Stromal cell of bone marrow (primary cell): ENCODE measurements at regions not wholly inside any gene's neighbourhood (a gene's known extent, or its start where the extent isn't known, plus 50 kb on each side); places are given as distances from the start of the nearest gene placed in this dataset.

Experiments
- DNase-seq: peaks from one replicate; pipeline ENCODE4 v3.0.0-alpha.2; 2012; ENCODE audit warnings: low read depth

DNA sequence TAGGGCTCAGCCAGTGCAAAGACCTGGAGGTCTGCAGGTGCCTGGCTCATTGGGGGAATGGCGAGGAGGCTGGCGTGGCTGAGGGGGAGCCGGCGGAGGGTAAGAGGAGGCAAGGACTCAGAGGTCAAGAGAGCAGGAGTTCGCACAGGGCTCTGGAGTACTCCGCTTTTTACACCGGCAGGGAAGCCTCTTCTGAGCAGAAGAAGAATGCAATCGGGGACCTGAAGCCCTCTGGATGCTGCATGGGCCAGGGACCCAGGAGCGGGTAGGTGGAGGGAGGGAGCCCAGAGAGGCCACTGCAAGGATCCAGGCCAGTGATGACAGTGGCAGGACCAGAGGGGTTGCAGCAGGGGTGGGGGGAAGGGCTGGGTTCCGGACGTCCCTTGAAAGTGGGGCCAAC is 70.4 kb upstream of the TAMM41 start:
- no peak for DNase-seq

GRCh38 chr3:11919390-11919789 is 72.7 kb upstream of the TAMM41 start:
- no peak for DNase-seq

GRCh38 chr3:11924518-11924917 is 77.8 kb upstream of the TAMM41 start:
- no peak for DNase-seq

DNA sequence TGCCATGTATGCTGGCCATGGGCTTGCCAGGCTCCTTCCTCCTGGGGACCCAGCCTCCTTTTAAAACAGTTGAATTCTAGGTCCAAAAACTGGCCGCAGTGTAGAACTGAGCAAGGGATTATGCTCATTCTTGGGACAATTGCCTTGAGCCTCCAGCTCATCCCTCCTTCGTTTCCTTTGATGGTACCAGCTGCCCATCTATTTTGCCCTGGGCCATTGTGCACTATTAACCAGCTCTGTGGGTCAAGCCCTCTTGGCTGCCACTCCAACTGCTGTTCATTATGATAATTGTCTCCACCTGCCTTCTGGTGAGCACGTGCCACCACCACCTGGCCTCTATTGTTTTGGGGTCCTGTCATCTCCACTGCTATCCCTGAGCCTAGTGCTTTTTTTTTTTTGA is 75.8 kb upstream of the SYN2 start:
- DNase-seq = no peak

DNA sequence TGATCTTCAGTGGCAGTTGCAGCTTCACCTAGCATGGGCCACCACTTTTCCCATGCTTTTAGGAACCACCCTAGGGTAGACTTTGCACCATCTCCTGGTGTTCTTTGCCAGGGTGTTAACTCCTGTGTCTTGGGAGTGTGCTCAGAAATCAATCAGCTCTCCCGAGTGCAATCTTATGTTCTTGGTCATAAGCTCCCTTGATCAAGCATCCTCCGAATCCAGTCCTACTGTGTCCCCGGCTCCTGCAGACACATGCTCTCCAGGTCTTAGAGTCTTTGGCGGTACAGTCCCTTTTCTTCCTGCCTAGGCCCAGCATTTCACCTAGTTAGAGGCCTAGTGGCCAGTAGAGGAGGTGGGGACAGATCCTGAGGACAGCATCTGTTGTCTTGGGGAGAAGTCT is 74.7 kb upstream of the SYN2 start:
- DNase-seq = no peak

DNA sequence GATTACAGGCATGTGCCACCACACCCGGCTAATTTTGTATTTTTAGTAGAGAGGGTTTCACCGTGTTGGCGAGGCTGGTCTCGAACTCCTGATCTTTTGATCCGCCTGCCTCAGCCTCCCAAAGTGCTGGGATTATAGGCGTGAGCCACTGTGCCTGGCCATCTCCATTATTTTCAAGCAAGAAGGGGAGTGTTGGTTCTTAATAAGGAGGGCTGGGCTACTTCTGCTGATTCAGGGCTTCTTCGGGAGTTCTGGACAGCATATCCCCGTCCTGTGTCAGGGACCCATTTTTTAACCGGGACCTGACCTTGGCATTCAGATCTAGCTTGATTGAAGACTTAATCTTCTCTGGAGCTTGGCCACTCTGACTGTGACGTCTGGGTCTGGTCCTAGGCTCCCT is 74.1 kb upstream of the SYN2 start:
- DNase-seq = no peak

DNA sequence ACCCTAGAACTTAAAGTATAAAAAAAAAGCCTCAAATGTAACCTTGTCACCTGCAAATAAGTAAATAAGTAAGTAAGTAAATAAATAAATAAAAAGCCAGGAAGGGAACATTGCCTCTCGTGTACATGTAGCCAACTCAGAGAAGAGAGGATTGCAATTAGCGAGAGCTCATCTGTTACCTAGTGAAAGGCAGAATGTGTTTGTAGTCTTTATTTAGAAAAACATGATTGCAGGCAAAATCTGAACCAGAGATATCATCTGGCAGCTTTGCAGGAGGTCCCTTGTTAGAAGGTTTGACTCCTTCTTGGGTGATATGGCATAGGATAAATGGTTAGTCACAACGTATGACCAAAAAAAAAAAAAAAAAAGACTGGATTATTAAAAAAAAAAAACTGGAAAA is 71.6 kb upstream of the SYN2 start:
- no peak for DNase-seq

DNA sequence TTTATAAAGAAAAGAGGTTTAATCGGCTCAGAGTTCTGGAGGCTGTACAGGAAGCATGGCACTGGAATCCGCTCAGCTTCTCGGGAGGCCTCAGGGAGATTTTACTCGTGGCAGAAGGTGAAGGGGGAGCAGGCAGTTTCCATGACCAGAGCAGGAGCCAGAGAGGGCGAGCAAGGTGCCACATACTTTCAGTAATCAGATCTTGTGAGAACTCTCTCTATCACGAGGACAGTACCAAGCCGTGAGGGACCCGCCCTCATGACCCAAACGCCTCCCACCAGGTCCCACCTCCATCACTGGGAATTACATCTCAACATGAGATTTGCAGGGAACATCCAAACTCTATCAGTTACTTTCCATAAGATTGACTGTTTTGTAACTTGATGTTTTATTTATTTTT is 70.7 kb upstream of the SYN2 start:
- DNase-seq = no peak

GRCh38 chr3:11944052-11944673 is 60.0 kb upstream of the SYN2 start:
- peak; percentile 1 for DNase-seq

- no peak for DNase-seq
Observed at GRCh38 chr3:11948331-11948730, 55.9 kb upstream of the SYN2 start.

DNA sequence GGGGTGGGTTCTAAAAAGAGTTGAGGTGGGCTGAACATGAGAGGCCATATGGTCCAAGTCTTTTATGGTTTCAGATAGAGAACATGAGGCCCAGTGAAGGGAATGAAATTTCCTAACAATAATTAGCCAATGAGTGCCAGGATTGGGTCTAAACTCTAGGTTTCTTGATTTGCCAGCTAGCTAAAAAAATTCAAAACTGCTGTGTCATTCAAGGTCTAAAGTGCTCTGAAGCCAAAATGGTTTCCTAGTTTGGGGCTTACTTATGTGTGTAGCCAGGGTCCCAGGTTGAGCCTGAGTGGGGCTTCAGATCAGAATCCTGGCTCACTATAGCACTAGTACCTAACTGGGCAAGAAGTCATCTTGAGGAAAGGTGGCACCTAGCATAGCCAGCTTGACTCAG is 55.3 kb upstream of the SYN2 start:
- DNase-seq = no peak

DNA sequence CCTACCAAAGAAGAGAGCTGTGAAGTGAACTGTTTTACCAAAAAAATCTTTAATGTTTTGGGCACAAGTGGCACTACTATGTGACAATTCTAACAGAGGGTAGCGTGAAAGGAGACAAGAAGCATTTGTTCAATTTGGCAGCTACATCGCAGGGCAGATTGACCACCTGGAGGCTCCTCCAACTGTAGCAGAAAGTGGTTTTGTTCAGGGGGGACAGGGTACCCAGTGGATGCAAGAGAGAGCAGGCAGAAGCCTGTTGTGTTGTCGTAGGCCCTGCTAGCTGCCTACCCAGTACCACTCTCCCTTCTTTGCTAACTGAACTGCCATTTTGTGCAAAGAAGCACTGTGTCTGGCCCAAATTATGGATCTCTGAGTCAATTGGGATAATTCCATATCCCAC is 54.8 kb upstream of the SYN2 start:
- no peak for DNase-seq

DNA sequence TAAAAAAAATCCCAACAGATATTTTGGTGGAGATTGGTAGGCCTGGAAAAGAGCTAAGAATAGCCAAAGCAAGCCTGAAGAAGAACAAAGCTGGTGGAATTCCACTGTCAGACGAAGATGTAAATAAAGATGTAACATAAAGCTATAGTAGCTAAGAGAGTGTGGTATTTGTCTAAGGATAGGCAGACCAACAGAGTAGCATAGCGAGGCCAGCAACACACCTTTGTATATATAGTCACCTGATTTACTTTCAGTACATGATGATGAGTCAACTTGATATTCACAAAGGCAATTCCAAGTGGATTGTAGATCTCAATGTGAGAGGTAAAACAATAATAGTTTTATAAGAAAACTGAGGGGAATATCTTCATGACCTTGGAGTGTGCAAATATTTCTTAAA is 53.6 kb upstream of the SYN2 start:
- no peak for DNase-seq

GRCh38 chr3:11953350-11953749 is 50.8 kb upstream of the SYN2 start:
- DNase-seq = no peak

- no peak for DNase-seq
Observed at GRCh38 chr3:11953778-11954177, 50.4 kb upstream of the SYN2 start.

DNA sequence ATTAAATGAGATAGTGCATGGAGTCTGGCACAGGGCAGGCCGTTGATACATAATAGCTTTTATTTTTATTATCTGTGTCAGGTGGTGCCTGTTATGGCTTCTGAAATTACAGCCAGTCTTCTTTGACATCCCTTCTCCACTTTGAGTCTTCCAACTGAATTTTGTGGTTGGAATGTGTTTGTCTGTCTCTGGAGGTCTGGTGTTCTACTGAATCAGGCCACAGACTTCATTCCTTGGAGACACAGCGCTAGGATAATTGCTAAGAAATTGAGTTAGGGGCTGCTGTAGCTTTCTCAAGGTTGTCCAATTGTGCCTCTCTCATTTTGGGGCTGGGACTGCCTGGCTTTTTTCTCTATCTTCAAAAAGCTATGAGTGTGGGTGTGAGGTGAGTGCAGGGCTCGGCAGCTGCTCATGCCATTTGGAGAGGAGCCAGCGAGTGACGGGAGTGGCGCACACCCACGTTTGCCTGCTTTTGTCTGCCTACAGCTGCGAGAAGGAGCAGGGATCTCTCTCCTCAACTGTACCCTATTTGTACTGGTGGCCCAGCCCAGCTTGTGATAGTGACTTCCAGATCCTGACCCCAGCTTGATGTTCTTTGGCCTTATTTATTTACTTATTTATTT is 49.8 kb upstream of the SYN2 start:
- no peak for DNase-seq
